NCI-H2029 treated with DMSO at 0.1 percent for 48 hours (cell line): ENCODE measurements at regions not wholly inside any gene's neighbourhood (a gene's known extent, or its start where the extent isn't known, plus 50 kb on each side); places are given as distances from the start of the nearest gene placed in this dataset.
A peak's percentile ranks its signal among the peaks of the same experiment; 100 is the strongest.

ENCODE experiments used
- DNase-seq: peaks from one replicate; lab custom pipeline; 2025; lab: John Stamatoyannopoulos, UW

- no peak for DNase-seq
Observed at GRCh38 chr5:176711883-176712282, 64.6 kb downstream of the TSPAN17 start.

DNA sequence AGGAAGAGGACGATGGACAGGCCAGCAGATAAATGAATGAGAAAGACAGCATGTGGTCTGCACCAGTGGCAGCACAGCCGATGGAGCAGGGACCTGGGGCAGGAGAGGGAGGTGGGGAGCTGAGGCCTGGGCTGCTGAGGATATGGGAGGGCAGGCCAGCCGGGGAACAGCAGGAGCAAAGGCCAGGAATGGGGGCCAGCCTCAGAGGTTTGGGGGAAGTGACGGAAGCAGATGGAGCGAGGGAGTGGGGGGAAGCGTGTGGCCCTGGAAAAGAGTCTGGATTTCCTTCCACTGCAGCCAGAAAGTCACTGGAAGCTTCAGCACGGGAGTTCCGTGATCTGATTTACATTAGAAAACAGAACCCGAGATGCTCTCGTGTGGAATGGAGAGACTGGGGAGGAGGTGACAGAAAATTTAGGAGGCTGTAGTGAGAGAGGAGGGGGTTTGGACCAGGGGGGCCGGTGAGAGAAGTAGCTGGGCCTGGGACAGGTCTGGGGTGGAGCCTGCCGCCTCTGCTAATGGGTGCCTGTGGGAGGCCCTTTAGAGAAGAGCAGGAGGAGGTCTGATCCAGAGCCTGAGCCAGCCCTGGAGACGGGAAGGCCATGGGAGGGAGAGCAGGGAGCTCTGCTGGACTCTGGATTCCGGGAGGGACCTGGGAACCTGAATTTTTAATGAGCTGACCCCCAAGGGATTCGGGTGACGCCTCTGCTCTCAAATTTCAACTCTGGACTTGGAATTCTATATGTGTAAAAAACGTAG, 65.4 kb downstream of the TSPAN17 start:
- DNase-seq, result no peak

DNA sequence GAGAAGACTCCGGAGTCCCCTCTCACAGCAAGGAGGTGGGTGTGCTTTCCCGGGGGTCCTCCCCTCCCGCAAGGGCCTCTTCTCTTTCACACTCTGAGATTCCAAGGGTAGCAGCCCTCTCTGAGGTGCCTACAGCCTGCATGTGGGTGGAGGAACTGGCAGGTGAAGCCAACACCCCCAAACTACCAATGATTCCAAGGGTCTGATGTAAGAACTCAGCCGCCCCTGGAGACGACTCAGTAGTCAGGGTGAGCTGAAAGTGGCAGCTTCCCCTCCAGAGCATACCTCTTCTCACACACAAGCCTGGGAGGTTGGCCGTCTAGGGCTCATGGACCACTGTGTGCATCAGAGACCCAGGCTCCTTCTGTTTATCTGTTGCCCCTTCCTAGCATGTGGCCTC, 66.1 kb downstream of the TSPAN17 start:
- no peak for DNase-seq

GRCh38 chr5:176714067-176714466, 66.8 kb downstream of the TSPAN17 start:
- DNase-seq, result no peak

DNA sequence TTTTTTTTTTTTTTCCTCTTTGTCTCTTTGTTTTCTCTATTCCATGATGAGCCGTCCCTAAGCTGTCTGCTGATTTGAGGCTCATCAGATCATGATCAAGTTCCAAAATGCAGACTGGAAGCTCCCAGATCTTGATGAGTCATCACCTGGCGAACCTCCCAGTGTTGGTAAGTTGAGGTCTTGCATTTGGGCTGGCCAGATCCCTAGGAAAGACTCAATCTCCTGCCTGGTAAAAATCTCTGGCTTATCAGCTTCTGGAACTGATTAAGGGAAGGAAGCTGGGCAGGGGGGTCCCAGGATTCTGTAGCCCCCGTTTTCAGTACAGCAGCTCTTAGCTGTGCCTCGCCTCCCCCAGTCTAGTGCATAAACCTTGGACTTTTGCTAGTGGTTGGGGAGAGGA, 69.0 kb downstream of the TSPAN17 start:
- peak; percentile 78 for DNase-seq

DNA sequence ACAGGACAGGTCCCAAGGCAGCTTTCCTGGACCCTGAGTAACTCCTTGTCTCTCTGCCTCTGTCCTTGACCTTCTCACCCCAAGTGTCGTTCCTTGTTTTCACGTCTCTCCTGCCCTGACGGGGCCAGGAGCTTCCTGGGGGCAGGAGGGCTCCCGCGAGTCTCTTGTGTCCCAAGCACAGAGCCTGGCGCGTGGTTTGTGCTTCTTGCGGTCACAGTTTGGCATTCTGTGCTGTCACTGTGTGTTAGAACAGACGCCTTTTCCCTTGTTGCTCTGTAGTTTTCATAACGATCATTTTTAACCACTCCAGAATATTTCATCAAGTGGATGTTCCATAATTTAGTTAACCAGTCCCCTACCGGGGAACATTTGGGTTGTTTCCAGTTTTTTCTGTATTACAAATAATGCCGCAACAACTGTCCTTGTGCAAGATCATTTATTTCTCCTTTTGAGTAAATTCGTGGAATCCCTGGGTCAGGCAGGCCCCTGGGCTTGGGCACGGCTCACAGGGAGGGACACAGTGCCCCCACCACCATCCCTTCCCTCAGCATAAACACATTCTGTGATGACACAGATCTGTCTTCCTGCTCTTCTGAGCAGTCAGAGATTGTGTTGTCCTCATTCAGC, 71.9 kb downstream of the TSPAN17 start:
- no peak for DNase-seq

GRCh38 chr5:176721509-176721908, 74.2 kb downstream of the TSPAN17 start:
- no peak for DNase-seq

- no peak for DNase-seq
Observed at GRCh38 chr5:176722757-176723156, 75.5 kb downstream of the TSPAN17 start.

DNA sequence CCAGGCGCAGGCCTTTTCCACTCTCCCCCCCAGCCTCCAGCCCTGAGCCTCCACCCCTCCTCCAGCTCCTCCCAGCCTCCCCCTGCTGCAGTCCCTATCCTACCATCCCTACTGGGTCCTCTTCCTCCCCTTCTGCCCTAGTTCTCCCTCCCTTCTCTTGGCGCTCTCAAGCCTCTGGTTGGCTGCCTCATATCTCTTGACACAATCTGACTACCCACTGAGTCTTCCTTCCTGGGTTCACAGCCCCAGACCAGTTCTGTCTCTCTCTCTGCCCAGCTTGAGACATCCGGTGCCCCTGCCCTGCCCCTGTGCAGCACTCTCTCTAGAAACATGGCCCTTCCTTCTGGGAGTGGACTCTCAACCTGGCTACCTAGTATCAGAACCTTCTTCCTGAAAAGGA, 76.2 kb downstream of the TSPAN17 start:
- DNase-seq, result no peak

- DNase-seq, result peak; percentile 76
Observed at GRCh38 chr5:176724472-176724871, 77.2 kb downstream of the TSPAN17 start.

GRCh38 chr5:176725521-176726280, 78.4 kb downstream of the TSPAN17 start:
- DNase-seq, result peak; percentile 95

DNA sequence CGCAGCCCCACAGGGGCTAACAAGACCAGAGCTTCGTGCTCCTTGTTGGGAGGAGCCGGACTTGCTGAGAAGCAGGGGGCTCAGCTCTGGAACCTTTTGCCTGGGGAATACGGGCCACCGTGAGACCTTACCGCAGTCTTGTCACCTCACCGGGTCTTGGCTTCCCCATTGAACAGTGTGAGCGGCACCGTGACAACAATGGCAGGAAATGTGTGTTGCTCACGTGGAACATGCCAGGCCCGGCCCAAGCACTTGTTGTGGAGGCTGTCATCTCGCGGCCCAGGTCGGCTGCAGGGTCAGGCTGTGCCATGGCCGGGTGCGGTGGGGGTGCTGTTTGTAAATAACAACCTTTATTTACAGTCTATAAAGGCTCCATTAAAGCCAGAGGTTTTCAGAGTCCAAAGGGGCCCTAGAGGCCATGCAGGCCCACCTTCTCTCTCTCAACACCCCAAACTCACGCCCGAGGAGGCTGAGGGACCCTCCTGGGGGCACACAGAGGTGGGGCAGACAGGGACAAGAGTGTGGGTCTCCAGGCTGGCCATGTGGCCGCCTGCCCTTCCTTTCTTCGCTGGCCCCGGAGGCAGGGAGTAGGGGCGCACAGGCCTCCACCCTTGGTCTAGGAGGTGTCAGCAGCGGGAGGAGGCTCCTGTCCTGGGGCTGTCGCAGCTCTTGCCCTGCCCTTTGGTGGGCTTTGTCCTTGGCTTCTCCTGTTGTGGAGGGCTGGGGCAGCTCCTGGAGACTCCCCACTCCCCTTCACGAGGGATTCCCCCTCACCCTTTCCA, 79.7 kb downstream of the TSPAN17 start:
- no peak for DNase-seq

- DNase-seq, result no peak
Observed at GRCh38 chr5:176727528-176727900, 80.2 kb downstream of the TSPAN17 start.

- no peak for DNase-seq
Observed at GRCh38 chr5:176727983-176728675, 80.8 kb downstream of the TSPAN17 start.

DNA sequence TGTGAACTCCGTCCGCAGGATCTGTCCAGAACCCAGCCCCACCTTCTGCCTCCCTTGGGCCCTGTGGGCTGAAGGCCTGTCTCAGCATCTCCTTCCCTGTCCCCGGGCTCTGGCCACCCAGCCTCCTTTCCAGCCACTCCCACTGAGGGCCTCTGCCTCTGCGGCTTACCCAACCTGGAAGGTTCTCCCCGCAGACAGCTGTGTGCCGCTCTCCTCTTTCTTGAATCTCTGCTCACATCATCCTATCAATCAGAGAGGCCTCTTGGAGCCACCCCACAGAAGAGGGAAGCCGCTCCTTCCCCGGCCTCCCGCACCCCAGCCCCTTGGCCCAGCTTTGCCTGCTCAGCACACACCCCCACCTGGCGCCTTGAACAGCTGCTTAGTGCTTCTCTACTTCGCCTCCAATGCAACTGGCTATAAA, 81.5 kb upstream of the UNC5A start:
- no peak for DNase-seq

DNA sequence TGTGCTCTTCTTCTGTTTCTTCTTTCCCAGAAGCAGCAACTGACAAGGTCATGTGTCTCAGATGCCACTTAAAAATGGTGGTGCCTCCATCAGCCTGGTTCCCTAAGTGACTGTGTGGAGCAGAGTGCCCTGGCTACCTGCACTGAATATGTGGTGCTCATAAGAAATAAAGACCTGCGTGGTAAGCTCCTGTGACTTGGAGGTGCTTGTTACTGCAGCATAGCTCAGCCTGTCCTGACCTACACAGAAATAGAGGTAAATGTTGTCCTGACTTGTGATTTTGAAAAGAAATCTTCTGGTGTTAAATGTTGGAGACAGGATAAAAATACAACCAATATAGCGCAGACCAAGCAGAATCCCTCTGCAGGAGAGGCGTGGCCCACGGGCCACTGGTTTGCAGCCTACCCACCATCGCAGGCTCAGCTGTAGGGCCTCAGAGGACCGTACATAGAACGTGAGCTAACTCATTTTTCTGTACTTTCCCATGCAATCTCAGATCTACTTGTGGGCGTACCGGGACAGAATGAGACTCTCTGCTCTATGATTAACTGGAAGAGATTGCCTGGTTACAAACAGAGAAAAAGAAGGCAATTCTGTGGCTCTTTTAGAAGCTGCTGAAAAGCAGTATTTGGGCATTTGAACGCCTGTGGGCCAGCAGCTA, 79.4 kb upstream of the UNC5A start:
- no peak for DNase-seq

DNA sequence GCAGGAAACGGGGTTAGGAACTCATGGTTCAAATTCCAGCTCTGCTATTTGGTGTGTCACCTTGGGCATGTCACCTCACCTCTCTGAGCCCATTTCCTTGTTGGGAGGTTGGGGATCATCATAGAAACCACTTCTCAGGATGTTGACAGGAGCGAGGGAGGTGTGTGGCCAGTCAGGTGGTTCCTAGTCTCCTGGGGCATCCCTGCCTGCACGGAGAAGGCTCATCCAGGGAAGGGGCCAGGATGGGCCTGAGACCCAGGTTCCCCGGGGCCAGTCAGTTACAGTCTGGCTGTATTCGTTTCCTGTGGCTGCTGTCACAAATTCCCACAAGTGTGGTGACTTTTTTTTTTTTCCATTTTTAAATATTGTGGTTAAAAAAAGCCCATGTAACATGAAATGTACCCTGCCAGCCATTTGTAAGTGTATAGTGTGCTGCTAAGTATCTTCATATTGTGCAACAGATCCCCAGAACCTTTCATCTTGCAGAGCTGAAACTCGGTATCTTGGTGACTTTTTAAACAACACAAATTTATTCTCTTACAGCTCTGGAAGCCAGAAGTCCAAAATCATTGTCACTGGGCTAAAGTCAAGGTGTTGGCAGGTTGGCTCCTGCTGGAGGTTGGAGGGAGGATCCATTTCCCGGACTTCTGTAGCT, 78.7 kb upstream of the UNC5A start:
- no peak for DNase-seq

DNA sequence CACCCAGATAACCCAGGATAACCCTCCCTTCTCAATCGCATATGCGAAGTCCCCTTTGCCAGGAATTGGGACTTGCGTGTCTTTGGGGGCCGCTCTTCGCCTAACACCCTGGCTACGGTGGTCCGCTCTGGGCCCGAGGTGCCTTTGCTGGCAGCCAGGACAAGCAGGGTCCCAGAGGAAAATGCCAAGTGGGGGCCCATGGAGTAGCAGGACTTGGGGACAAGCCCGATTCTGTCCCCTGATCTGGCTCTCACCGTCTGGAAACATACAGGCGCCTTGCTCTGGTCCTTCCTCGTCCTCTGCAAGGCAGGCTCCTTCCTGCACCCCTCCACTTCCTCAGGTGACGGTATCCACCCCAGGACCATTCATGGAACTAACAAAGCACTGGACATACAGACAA, 78.1 kb upstream of the UNC5A start:
- DNase-seq, result no peak

DNA sequence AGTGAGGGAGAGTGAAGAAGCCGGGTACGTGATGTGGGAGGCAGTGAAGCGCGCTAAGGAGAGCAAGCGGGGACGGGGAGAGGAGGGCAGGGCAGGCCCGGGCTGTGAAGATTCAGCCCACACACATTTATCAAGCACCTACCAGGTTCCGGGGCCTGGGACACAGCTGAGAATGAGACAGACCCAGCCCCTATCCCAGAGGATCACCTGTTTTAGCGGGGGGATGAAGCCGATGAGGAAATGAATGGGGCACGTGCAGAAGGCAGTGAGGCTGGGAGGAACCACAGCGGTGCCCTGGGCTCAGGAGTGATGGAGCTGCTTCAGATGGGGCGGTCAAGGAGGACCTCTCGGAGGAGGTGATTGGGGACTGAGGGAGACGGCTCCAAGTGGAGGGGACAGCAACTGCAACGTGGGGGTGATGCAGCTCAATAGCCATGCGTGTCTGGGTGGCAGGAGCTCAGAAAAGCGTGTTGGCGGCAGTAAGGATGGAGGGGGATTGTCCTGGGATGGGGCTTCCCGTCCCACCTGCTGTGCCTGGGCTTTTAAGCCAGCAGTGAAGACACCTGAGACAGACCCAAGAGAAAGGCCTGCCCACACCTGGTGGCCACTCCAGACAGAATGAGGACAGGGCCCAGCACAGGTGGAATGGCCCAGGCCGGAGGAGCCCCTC, 77.5 kb upstream of the UNC5A start:
- no peak for DNase-seq
